ENCODE measurements at regions not wholly inside any gene's neighbourhood (a gene's known extent, or its start where the extent isn't known, plus 50 kb on each side); places are given as distances from the start of the nearest gene placed in this dataset.

GRCh38 chrX:22737541-22737940 lies 262.2 kb upstream of the DDX53 start:
- Histone ChIP-seq H3K27me3 (no peaks in the 10 kb centered on the region), H3K9me3 (no peaks in the 10 kb centered on the region), H3K4me1 (peaks cover 0 to 14% (median 0%) of the 10 kb centered on the region in 4 donors), H3K36me3 (no peaks in the 10 kb centered on the region), H3K4me3 (no peak overlapping the region), H3K27ac (replicated peaks in 1 of 4) (no peak overlapping the region)
- WGBS: 52% methylated on average over 2 of the region's 2 CpGs
- DNase-seq (ENCODE audit: extremely low spot score): no peak
- intact Hi-C loops (cut with DNase I): no loop called here
- TF ChIP-seq EP300 (IDR thresholded peaks at IDR 0.05): no peak
- TF ChIP-seq CTCF (IDR thresholded peaks at IDR 0.05): no peak
- no peak for TF ChIP-seq POLR2A (IDR thresholded peaks at IDR 0.05; ENCODE audit: low read depth)
- TF ChIP-seq POLR2AphosphoS5 (IDR thresholded peaks at IDR 0.05): no peak

- WGBS: 44% methylated on average over 3 of the region's 3 CpGs
- intact Hi-C loops (cut with DNase I): no loop called here
Observed at GRCh38 chrX:22739276-22739675, 260.5 kb upstream of the DDX53 start.

GRCh38 chrX:22740836-22741235 lies 258.9 kb upstream of the DDX53 start:
- no peak for DNase-seq (ENCODE audit: extremely low spot score)
- WGBS: 55% methylated on average over 4 of the region's 4 CpGs
- no peak for TF ChIP-seq POLR2AphosphoS5 (IDR thresholded peaks at IDR 0.05)
- no peak for TF ChIP-seq POLR2A (IDR thresholded peaks at IDR 0.05; ENCODE audit: low read depth)
- no peaks in the 10 kb centered on the region for H3K27me3 ChIP-seq
- H3K4me1 ChIP-seq: peaks cover 0 to 14% (median 0%) of the 10 kb centered on the region in 4 donors
- H3K4me3 ChIP-seq: no peak overlapping the region
- H3K27ac ChIP-seq (replicated peaks in 1 of 4): no peak overlapping the region
- H3K9me3 ChIP-seq: no peaks in the 10 kb centered on the region
- intact Hi-C loops (cut with DNase I): loop anchor here (10.0 kb wide), 1 partner anchor 756 kb away; no protein-coding TSS in a partner anchor
- no peaks in the 10 kb centered on the region for H3K36me3 ChIP-seq

More at GRCh38 chrX:22739276-22739675, 260.5 kb upstream of the DDX53 start:
- Histone ChIP-seq H3K27ac (replicated peaks in 1 of 4) (no peak overlapping the region), H3K36me3 (no peaks in the 10 kb centered on the region), H3K4me1 (peaks cover 0 to 14% (median 0%) of the 10 kb centered on the region in 4 donors), H3K27me3 (no peaks in the 10 kb centered on the region), H3K9me3 (no peaks in the 10 kb centered on the region), H3K4me3 (no peak overlapping the region)
- TF ChIP-seq CTCF (IDR thresholded peaks at IDR 0.05) (no peak), EP300 (IDR thresholded peaks at IDR 0.05) (no peak), POLR2A (IDR thresholded peaks at IDR 0.05; ENCODE audit: low read depth) (no peak), POLR2AphosphoS5 (IDR thresholded peaks at IDR 0.05) (no peak)
- no peak for DNase-seq (ENCODE audit: extremely low spot score)

GRCh38 chrX:22742174-22742573 lies 257.6 kb upstream of the DDX53 start:
- 46% methylated on average over 1 of the region's 1 CpG for WGBS
- intact Hi-C loops (cut with DNase I): loop anchor here (10.0 kb wide), 1 partner anchor 757 kb away; no protein-coding TSS in a partner anchor

GRCh38 chrX:22746081-22746480 lies 253.7 kb upstream of the DDX53 start:
- H3K27me3 ChIP-seq: no peaks in the 10 kb centered on the region
- H3K27ac ChIP-seq (replicated peaks in 1 of 4): no peak overlapping the region
- no peak overlapping the region for H3K4me3 ChIP-seq
- no peak for DNase-seq (ENCODE audit: extremely low spot score)
- no peaks in the 10 kb centered on the region for H3K36me3 ChIP-seq
- TF ChIP-seq EP300 (IDR thresholded peaks at IDR 0.05): no peak
- no peak for TF ChIP-seq CTCF (IDR thresholded peaks at IDR 0.05)
- no peak for TF ChIP-seq POLR2AphosphoS5 (IDR thresholded peaks at IDR 0.05)
- TF ChIP-seq POLR2A (IDR thresholded peaks at IDR 0.05; ENCODE audit: low read depth): no peak
- intact Hi-C loops (cut with DNase I): loop anchor here (10.0 kb wide), 1 partner anchor 761 kb away; no protein-coding TSS in a partner anchor
- WGBS: 83% methylated on average over 4 of the region's 4 CpGs
- no peaks in the 10 kb centered on the region for H3K9me3 ChIP-seq
- H3K4me1 ChIP-seq: peaks cover 0 to 8% (median 0%) of the 10 kb centered on the region in 4 donors

More at GRCh38 chrX:22742174-22742573, 257.6 kb upstream of the DDX53 start:
- no peak overlapping the region for H3K27ac ChIP-seq (replicated peaks in 1 of 4)
- TF ChIP-seq POLR2AphosphoS5 (IDR thresholded peaks at IDR 0.05) (no peak), POLR2A (IDR thresholded peaks at IDR 0.05; ENCODE audit: low read depth) (no peak), CTCF (IDR thresholded peaks at IDR 0.05) (no peak), EP300 (IDR thresholded peaks at IDR 0.05) (no peak)
- no peak overlapping the region for H3K4me3 ChIP-seq
- H3K4me1 ChIP-seq: peaks cover 0 to 14% (median 0%) of the 10 kb centered on the region in 4 donors
- no peak for DNase-seq (ENCODE audit: extremely low spot score)
- no peaks in the 10 kb centered on the region for H3K36me3 ChIP-seq
- H3K9me3 ChIP-seq: no peaks in the 10 kb centered on the region
- H3K27me3 ChIP-seq: no peaks in the 10 kb centered on the region

Measured in esophagus muscularis mucosa (tissue), 4 donors.